Right atrium auricular region (tissue), 2 donors: ENCODE measurements at regions not wholly inside any gene's neighbourhood (a gene's known extent, or its start where the extent isn't known, plus 50 kb on each side); places are given as distances from the start of the nearest gene placed in this dataset.

Experiments
- DNase-seq: peaks from one replicate; pipeline ENCODE4 v3.0.0-alpha.2; 2019; ENCODE audit warnings: low spot score
- H3K27ac ChIP-seq, 2 donors: fragments of 200-600 bp; sonication (generic); 1 replicate in 1 of 2; 2 replicates in 1 of 2; pipeline ENCODE4 v1.5.1; 2016 to 2019
- H3K27me3 ChIP-seq, 2 donors: fragments of 200-600 bp; sonication (generic); one replicate each; pipeline versions ENCODE4 v1.5.1 to v1.6.0; 2017 to 2019
- H3K36me3 ChIP-seq: fragments of 200-600 bp; sonication (generic); one replicate; pipeline ENCODE4 v1.5.1; 2016
- H3K4me1 ChIP-seq, 2 donors: fragments of 200-600 bp; sonication (generic); one replicate each; pipeline versions ENCODE4 v1.5.1 to v1.6.0; 2017 to 2019
- H3K4me3 ChIP-seq, 2 donors: fragments of 200-600 bp; sonication (generic); 1 replicate in 1 of 2; 2 replicates in 1 of 2; pipeline ENCODE4 v1.5.1; 2017 to 2019; ENCODE audit warnings: mild to moderate bottlenecking in 1 of 2, moderate library complexity in 1 of 2
- H3K9me3 ChIP-seq, 2 donors: fragments of 200-600 bp; sonication (generic); one replicate each; pipeline ENCODE4 v1.5.1; 2019
- CTCF ChIP-seq, 2 donors: fragments of 200-600 bp; sonication (generic); IDR thresholded peaks; one replicate each; pipeline ENCODE4 v1.5.1; 2019; ENCODE audit warnings: antibody characterized with exemption in 2 of 2
- microRNA counts, 2 donors: library from miRNA; unstranded; fragments of <30 nt; microRNA quantifications; one replicate each; lab custom pipeline; 2016 to 2017
- microRNA-seq, 2 donors: library from miRNA; unstranded; fragments of <30 nt; microRNA quantifications; one replicate each; pipeline ENCODE4, GENCODE V29; 2016 to 2017; ENCODE audit warnings: borderline number of aligned reads in 2 of 2, borderline replicate concordance in 1 of 2

- no peaks in the 10 kb centered on the region for H3K27me3 ChIP-seq
- TF ChIP-seq CTCF (IDR thresholded peaks at IDR 0.05), result no peak
- DNase-seq, result no peak
- H3K4me3 ChIP-seq, result no peak overlapping the region
- H3K27ac ChIP-seq, result no peak overlapping the region
- H3K9me3 ChIP-seq, result peaks cover 0 to 5% of the 10 kb centered on the region in 2 donors
- no peaks in the 10 kb centered on the region for H3K36me3 ChIP-seq
- no peaks in the 10 kb centered on the region for H3K4me1 ChIP-seq
These were observed 55.3 kb upstream of the AK4 start for GRCh38 chr1:65092691-65093090.

GRCh38 chr1:65097076-65097475 is 50.9 kb upstream of the AK4 start:
- no peak for TF ChIP-seq CTCF (IDR thresholded peaks at IDR 0.05)
- peaks cover 0 to 31% of the 10 kb centered on the region in 2 donors for H3K9me3 ChIP-seq

More at GRCh38 chr1:65097076-65097475, 50.9 kb upstream of the AK4 start:
- Histone ChIP-seq H3K4me1 (no peaks in the 10 kb centered on the region), H3K4me3 (no peak overlapping the region), H3K27ac (no peak overlapping the region), H3K36me3 (no peaks in the 10 kb centered on the region), H3K27me3 (no peaks in the 10 kb centered on the region)
- DNase-seq, result no peak

MicroRNAs encoded in the stretch of these regions (microRNA counts, 767-probe panel; counts per million panel counts)
- 0 to 178 counts per million in 2 donors for microRNA hsa-miR-101-3p (lab: Ali Mortazavi, UCI)

Small RNAs in the stretch of these regions (microRNA-seq; reads per million reads assigned to microRNA genes)
- gene MIR101-1, result 2.8 to 10.6 reads per million in 2 donors
- gene MIR3671, result 0 reads per million in 2 donors
